HCT116 (cell line): ENCODE measurements at regions not wholly inside any gene's neighbourhood (a gene's known extent, or its start where the extent isn't known, plus 50 kb on each side); places are given as distances from the start of the nearest gene placed in this dataset.

ENCODE experiments used
- ATAC-seq: fragments of 200-7000 bp; cut with Tn5 transposase; 2 replicates; pipeline ENCODE4 v1.9.1; 2020; ENCODE audit warnings: mild to moderate bottlenecking, moderate library complexity
- BruUV-seq: library from RNA; stranded (reverse); fragments of 400-500 nt; replicated peaks from 2 replicates; lab custom pipeline; 2021; lab: Mats Ljungman, UMichigan
- CTCF ChIA-PET: fragments of 300-600 bp; sonication (Branson Sonifier 250); formaldehyde crosslinking; loops from one replicate; lab custom pipeline; 2021; ENCODE audit warnings: antibody characterized with exemption; lab: Charles Lee
- POLR2A ChIA-PET: fragments of 300-600, 350-600 bp; sonication (Branson Sonifier 250); formaldehyde crosslinking; loops from one replicate; lab custom pipeline; 2021; ENCODE audit warnings: antibody characterized with exemption; lab: Charles Lee
- RAD21 ChIA-PET, 2 experiments: fragments of 300-600 bp; sonication (Branson Sonifier 250); formaldehyde crosslinking; loops; one replicate each; lab custom pipeline; 2023; ENCODE audit warnings: low total read pairs in 2 of 2; ENCODE audit not compliant: uncharacterized antibody in 2 of 2, unreplicated experiment in 2 of 2, low non-redundant PET in 1 of 2; lab: Charles Lee
- DNase-seq: peaks from one replicate; pipeline ENCODE4 v3.0.0-alpha.2; 2010; ENCODE audit warnings: low read depth, low spot score
- H2AFZ ChIP-seq: fragments of 200-600 bp; shearing (Covaris generic), sonication (generic); 2 replicates; pipeline ENCODE4 v1.6.1; 2017; ENCODE audit warnings: low read depth, mixed run types, mixed read lengths, antibody characterized with exemption, low read length; ENCODE audit not compliant: poor library complexity, severe bottlenecking
- H3K27ac ChIP-seq: 2 replicates; pipeline ENCODE4 v1.5.1; 2012; ENCODE audit warnings: low read depth, low read length
- H3K27me3 ChIP-seq: fragments of 200-600 bp; sonication (generic); 2 replicates; pipeline ENCODE4 v1.6.1; 2016; ENCODE audit warnings: mixed run types, low read length, mixed read lengths; ENCODE audit not compliant: insufficient read depth
- H3K36me3 ChIP-seq, 2 experiments: fragments of 200-500 bp in 1 of 2; fragments of 200-600 bp in 1 of 2; sonication (Bioruptor generic) in 1 of 2; sonication (generic) in 1 of 2; 2 replicates each; pipeline versions ENCODE4 v1.5.1 to v1.6.1; 2014 to 2016; ENCODE audit warnings: low read length in 2 of 2, inconsistent platforms in 1 of 2, mixed read lengths in 1 of 2, mixed run types in 1 of 2; ENCODE audit not compliant: insufficient read depth in 2 of 2, control insufficient read depth in 1 of 2
- H3K4me1 ChIP-seq, 2 experiments: fragments of 200-600 bp in 1 of 2; sonication (generic) in 1 of 2; 2 replicates each; pipeline versions ENCODE4 v1.5.1 to v1.6.1; 2012 to 2017; ENCODE audit warnings: low read length in 2 of 2, inconsistent platforms in 1 of 2, mild to moderate bottlenecking in 1 of 2, mixed read lengths in 1 of 2, mixed run types in 1 of 2, moderate library complexity in 1 of 2; ENCODE audit not compliant: insufficient read depth in 2 of 2, control insufficient read depth in 1 of 2
- H3K4me2 ChIP-seq: fragments of 200-600 bp; sonication (generic); 2 replicates; pipeline ENCODE4 v1.6.1; 2017; ENCODE audit warnings: mixed run types, low read length, mixed read lengths
- H3K4me3 ChIP-seq, 2 experiments: fragments of 200-600 bp in 1 of 2; sonication (generic) in 1 of 2; replicated peaks in 1 of 2; 2 replicates each; pipeline ENCODE4 v1.5.1; 2011 to 2016; ENCODE audit warnings: low read length in 2 of 2, control low read depth in 1 of 2, low read depth in 1 of 2, mild to moderate bottlenecking in 1 of 2, mixed read lengths in 1 of 2, mixed run types in 1 of 2
- H3K79me2 ChIP-seq: fragments of 200-600 bp; sonication (generic); 2 replicates; pipeline ENCODE4 v1.6.1; 2017; ENCODE audit warnings: mild to moderate bottlenecking, mixed run types, low read length, moderate library complexity, mixed read lengths; ENCODE audit not compliant: insufficient read depth
- H3K9ac ChIP-seq: fragments of 200-600 bp; sonication (generic); 2 replicates; pipeline ENCODE4 v1.6.1; 2016; ENCODE audit warnings: low read length, mixed read lengths
- H3K9me2 ChIP-seq: fragments of 200-600 bp; sonication (generic), shearing (Covaris generic); 2 replicates; pipeline ENCODE4 v1.6.1; 2017; ENCODE audit warnings: mixed run types, mild to moderate bottlenecking, moderate library complexity; ENCODE audit not compliant: insufficient read depth
- H3K9me3 ChIP-seq, 2 experiments: fragments of 200-500 bp in 1 of 2; fragments of 200-600 bp in 1 of 2; sonication (Bioruptor generic) in 1 of 2; sonication (generic) in 1 of 2; 2 replicates each; pipeline ENCODE4 v1.6.1; 2014 to 2017; ENCODE audit warnings: low read length in 2 of 2, mixed read lengths in 2 of 2, inconsistent platforms in 1 of 2, low read depth in 1 of 2, mild to moderate bottlenecking in 1 of 2, mixed run types in 1 of 2, moderate library complexity in 1 of 2; ENCODE audit not compliant: control insufficient read depth in 1 of 2, insufficient read depth in 1 of 2
- H4K20me1 ChIP-seq: fragments of 200-600 bp; sonication (generic), shearing (Covaris generic); 2 replicates; pipeline ENCODE4 v1.6.1; 2017; ENCODE audit warnings: mixed run types, mild to moderate bottlenecking, moderate library complexity; ENCODE audit not compliant: insufficient read depth
- ELF1 ChIP-seq: IDR thresholded peaks from 2 replicates; pipeline ENCODE4 v1.6.1; 2012; ENCODE audit warnings: low read depth, borderline replicate concordance
- FOSL1 ChIP-seq: IDR thresholded peaks from 2 replicates; pipeline ENCODE4 v1.6.1; 2012; ENCODE audit warnings: low read depth
- POLR2A ChIP-seq: IDR thresholded peaks from 2 replicates; pipeline ENCODE4 v1.7.0; 2011; ENCODE audit warnings: borderline replicate concordance; ENCODE audit not compliant: insufficient read depth, insufficient read length; ENCODE audit errors: extremely low read depth
- POLR2AphosphoS5 ChIP-seq: IDR thresholded peaks from 2 replicates; pipeline ENCODE4 v1.6.1; 2011; ENCODE audit warnings: mild to moderate bottlenecking, low read depth, low read length, moderate library complexity
- SP1 ChIP-seq: IDR thresholded peaks from 2 replicates; pipeline ENCODE4 v1.6.1; 2012; ENCODE audit warnings: low read depth
- SRF ChIP-seq: IDR thresholded peaks from 2 replicates; pipeline ENCODE4 v1.6.1; 2012; ENCODE audit warnings: low read depth
- intact Hi-C: fragments of 100-400 bp; cut with micrococcal nuclease; formaldehyde crosslinking; loops from 2 replicates; pipeline ENCODE4 v1.10.0; 2022
- TF ChIP-seq, protein P1 (sequence below), 3 experiments: fragments of 200-600 bp in 1 of 3; sonication (generic) in 1 of 3; IDR thresholded peaks in 2 of 3; conservative IDR thresholded peaks in 1 of 3; 2 replicates each; pipeline ENCODE4 v1.5.1; 2012 to 2017; ENCODE audit warnings: low read depth in 2 of 3, low read length in 2 of 3, antibody characterized with exemption in 1 of 3, borderline replicate concordance in 1 of 3, control low read depth in 1 of 3, mild to moderate bottlenecking in 1 of 3, mixed read lengths in 1 of 3, mixed run types in 1 of 3, moderate library complexity in 1 of 3; ENCODE audit not compliant: insufficient read depth in 1 of 3
- TF ChIP-seq, protein P2 (sequence below): IDR thresholded peaks from 2 replicates; pipeline ENCODE4 v1.6.1; 2012; ENCODE audit warnings: low read depth

DNA sequence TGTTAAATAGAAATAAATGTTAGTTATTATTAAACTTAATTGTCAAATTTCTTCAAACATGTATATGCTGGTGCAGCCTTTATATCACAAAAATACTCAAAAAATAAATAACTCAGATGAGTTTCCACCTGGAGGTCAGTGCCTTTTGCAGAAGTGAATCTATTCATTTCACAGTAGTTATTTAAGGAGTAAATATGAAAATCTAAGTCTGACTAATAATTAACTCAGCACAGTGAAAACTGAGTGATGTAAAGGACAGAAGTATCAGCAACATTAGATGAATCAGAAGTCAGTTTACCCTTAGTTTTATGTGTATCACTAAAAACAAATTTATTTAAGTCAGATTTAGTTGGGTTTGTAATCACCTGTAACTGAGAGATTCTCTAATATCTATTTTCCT is 2135.4 kb downstream of the MRPL39 start (continued):
- TF ChIP-seq, protein P1, sequence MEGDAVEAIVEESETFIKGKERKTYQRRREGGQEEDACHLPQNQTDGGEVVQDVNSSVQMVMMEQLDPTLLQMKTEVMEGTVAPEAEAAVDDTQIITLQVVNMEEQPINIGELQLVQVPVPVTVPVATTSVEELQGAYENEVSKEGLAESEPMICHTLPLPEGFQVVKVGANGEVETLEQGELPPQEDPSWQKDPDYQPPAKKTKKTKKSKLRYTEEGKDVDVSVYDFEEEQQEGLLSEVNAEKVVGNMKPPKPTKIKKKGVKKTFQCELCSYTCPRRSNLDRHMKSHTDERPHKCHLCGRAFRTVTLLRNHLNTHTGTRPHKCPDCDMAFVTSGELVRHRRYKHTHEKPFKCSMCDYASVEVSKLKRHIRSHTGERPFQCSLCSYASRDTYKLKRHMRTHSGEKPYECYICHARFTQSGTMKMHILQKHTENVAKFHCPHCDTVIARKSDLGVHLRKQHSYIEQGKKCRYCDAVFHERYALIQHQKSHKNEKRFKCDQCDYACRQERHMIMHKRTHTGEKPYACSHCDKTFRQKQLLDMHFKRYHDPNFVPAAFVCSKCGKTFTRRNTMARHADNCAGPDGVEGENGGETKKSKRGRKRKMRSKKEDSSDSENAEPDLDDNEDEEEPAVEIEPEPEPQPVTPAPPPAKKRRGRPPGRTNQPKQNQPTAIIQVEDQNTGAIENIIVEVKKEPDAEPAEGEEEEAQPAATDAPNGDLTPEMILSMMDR (IDR thresholded peaks at IDR 0.05 in 2 of 3, conservative IDR thresholded peaks at IDR 0.05 in 1 of 3; ENCODE audit: borderline replicate concordance in 1 of 3, insufficient read depth in 1 of 3, low read depth in 2 of 3, low read length in 2 of 3): no peak
- TF ChIP-seq, protein P2, sequence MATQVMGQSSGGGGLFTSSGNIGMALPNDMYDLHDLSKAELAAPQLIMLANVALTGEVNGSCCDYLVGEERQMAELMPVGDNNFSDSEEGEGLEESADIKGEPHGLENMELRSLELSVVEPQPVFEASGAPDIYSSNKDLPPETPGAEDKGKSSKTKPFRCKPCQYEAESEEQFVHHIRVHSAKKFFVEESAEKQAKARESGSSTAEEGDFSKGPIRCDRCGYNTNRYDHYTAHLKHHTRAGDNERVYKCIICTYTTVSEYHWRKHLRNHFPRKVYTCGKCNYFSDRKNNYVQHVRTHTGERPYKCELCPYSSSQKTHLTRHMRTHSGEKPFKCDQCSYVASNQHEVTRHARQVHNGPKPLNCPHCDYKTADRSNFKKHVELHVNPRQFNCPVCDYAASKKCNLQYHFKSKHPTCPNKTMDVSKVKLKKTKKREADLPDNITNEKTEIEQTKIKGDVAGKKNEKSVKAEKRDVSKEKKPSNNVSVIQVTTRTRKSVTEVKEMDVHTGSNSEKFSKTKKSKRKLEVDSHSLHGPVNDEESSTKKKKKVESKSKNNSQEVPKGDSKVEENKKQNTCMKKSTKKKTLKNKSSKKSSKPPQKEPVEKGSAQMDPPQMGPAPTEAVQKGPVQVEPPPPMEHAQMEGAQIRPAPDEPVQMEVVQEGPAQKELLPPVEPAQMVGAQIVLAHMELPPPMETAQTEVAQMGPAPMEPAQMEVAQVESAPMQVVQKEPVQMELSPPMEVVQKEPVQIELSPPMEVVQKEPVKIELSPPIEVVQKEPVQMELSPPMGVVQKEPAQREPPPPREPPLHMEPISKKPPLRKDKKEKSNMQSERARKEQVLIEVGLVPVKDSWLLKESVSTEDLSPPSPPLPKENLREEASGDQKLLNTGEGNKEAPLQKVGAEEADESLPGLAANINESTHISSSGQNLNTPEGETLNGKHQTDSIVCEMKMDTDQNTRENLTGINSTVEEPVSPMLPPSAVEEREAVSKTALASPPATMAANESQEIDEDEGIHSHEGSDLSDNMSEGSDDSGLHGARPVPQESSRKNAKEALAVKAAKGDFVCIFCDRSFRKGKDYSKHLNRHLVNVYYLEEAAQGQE: no peak
- TF ChIP-seq SRF: no peak
- no peak for TF ChIP-seq SP1

GRCh38 chr21:23463365-23463764 is 2143.9 kb downstream of the MRPL39 start:
- POLR2A ChIA-PET: no interaction called here
- ATAC-seq: no peak

More at GRCh38 chr21:23463365-23463764, 2143.9 kb downstream of the MRPL39 start:
- Histone ChIP-seq H4K20me1 (no peaks in the 10 kb centered on the region), H3K9ac (no peak overlapping the region), H3K9me3 (peaks cover 6 to 25% of the 10 kb centered on the region in 2 experiments; a peak in 3 of 4 replicates), H3K4me2 (no peak overlapping the region), H3K27ac (no peak overlapping the region), H3K27me3 (no peaks in the 10 kb centered on the region), H3K79me2 (no peaks in the 10 kb centered on the region), H3K4me3 (no peak overlapping the region), H2AFZ (no peak overlapping the region), H3K36me3 (no peaks in the 10 kb centered on the region), H3K4me1 (no peaks in the 10 kb centered on the region), H3K9me2 (no peaks in the 10 kb centered on the region)
- intact Hi-C loops: no loop called here
- ChIA-PET CTCF (no interaction called here), RAD21 (no interaction called here)
- TF ChIP-seq FOSL1: no peak
- TF ChIP-seq POLR2A: no peak
- TF ChIP-seq ELF1: no peak
- no peak for TF ChIP-seq POLR2AphosphoS5
- BruUV-seq: no TSS peak
- DNase-seq: no peak
